ENCODE measurements at regions not wholly inside any gene's neighbourhood (a gene's known extent, or its start where the extent isn't known, plus 50 kb on each side); places are given as distances from the start of the nearest gene placed in this dataset.

GRCh38 chr14:36048667-36049066, 127.9 kb downstream of the PTCSC3 start:
- in situ Hi-C loops (cut with HindIII; ENCODE audit: low sequenced_read_pairs): no loop called here
- no peak for DNase-seq (ENCODE audit: low spot score)

DNA sequence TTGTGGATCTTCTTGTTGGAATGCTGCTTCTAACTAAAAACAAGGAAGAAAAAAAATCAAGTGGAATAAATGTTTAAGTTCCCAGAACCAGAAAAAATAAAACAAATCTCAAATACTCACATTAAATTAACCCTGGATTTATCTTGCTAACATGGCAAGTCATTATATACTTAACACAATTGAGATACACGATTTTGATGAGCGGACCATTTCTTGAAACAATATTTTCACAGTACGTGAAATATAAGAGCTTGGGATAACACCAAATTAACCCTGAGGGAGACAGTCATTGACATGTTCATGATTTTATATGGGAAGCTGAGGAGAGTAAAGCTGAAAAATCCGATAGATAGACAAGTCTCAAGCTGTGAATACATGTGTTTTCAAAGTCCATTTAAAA, 128.6 kb downstream of the PTCSC3 start:
- in situ Hi-C loops (cut with HindIII; ENCODE audit: low sequenced_read_pairs): no loop called here
- no peak for DNase-seq (ENCODE audit: low spot score)

GRCh38 chr14:36035675-36036074, 140.8 kb downstream of the PTCSC3 start:
- no peak for DNase-seq (ENCODE audit: low spot score)
- in situ Hi-C loops (cut with HindIII; ENCODE audit: low sequenced_read_pairs): no loop called here

DNA sequence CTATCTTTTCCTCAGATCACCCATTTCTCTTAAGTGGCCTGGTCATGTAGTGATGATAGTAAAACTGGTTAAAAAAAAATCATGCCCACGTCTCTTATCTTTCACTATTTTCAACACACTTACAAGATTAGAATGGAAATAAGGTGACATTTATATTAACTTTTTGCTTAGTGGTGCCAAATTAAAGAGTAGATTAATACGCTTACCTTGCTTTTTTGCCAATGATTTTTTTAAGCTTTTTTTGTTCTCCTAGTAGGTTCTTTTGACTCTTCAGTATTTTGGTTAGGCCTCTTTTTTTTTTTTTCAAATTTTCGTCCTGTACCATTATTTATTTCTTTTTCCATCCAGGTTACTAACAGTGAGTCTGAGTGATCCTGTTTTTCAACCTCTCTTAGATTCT, 147.9 kb downstream of the PTCSC3 start:
- DNase-seq (ENCODE audit: low spot score): no peak
- in situ Hi-C loops (cut with HindIII; ENCODE audit: low sequenced_read_pairs): no loop called here

GRCh38 chr14:36028218-36028617, 148.3 kb downstream of the PTCSC3 start:
- in situ Hi-C loops (cut with HindIII; ENCODE audit: low sequenced_read_pairs): no loop called here
- DNase-seq (ENCODE audit: low spot score): no peak

DNA sequence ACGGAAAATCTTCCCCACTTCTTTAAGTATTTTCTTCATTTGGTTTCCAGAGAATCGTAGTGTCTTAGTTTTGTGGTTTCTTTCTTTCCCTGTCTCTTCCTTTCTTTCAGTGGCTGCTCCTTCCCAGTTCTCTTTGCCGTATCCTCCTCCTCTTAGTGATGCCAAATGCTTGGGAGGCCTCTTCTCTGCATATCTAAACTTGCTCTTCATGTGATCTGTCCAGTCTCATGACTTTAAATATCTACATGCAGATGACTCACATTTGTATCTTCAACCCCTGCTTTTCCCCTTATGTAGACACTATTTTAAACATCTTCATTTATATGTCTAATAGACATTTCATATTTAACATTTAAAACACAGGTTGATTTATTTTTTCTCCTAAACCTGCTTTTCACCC, 149.2 kb downstream of the PTCSC3 start:
- in situ Hi-C loops (cut with HindIII; ENCODE audit: low sequenced_read_pairs): no loop called here

GRCh38 chr14:36022765-36023410, 153.6 kb downstream of the PTCSC3 start:
- no peak for DNase-seq (ENCODE audit: low spot score)
- in situ Hi-C loops (cut with HindIII; ENCODE audit: low sequenced_read_pairs): no loop called here

More for the DNA sequence above, 149.2 kb downstream of the PTCSC3 start:
- DNase-seq (ENCODE audit: low spot score): no peak

DNA sequence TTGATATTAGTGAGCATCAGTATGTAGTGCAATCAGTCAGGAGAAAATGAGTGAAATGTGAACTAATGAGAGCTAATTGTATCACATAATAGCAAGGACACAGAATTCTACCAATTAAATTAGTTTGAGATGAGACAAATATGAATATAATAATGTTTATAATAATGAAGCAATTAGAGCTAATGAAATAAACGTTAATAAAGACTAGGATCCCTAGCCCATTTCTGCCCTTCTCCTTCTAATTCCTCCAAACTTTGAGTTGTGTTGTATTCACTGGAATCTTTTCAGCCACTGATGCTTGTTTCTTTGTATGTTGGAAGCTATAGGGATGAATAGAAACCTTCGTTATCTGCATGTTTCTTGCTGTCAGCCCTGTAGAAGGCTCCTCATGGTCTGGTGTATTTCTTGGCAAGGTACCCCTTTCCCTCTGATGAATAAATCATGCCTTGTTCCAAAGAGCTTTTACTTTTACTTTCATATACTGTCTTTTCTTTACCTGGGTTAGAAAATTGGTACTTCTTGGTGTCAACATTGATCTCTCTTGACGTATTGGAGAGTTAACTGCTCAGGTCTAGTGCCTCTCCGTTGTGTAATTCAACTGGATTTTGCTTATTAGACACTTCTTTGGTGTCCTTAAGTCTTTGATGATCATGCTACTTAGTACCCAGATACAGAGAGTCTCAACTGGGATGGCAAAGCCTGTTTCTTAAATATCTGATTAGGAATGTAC, 154.8 kb downstream of the PTCSC3 start:
- DNase-seq (ENCODE audit: low spot score): no peak
- in situ Hi-C loops (cut with HindIII; ENCODE audit: low sequenced_read_pairs): no loop called here

- in situ Hi-C loops (cut with HindIII; ENCODE audit: low sequenced_read_pairs): no loop called here
- no peak for DNase-seq (ENCODE audit: low spot score)
Observed at GRCh38 chr14:36021030-36021422, 155.5 kb downstream of the PTCSC3 start.

DNA sequence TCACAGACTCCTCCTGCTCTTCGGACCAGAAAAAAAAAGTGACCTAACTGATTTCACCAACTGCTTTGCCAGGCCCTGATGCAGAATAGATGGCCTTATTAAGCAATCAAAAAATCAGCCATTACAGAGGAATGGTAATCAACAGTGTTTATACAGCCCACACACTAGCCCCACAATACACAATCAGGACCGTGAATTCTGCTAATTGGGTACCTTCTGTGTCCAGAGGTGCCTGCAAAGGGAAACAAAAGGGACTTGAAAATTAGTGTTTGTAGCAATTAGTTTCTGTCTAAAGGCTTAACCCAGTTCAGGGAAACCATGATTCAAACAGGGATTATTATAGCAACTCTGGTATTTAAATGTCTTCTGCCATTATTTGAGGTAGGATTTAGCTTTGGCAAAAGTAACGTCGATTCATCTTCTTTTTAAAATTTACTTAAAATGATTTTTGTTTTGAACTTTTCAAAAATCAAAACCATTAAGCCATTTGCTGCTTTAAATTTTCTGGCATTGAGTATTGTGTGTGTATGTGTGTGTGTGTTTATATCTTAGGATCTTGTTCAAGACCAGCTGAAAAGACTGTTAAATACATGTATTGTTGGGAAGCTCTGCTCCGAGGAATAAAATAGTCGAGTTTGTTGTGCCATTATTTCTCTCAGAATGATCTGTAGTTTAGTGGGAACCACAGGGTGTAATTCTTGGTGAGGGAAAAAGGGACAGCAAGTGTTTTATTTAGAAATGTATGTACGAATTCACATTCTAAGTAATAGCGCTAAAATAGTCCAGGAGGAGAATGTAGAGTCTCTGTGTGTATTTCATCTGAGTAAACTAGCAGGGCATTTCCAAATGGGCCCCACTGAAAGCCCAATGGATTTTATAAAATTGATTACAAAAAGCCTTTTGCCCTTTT, 156.1 kb downstream of the PTCSC3 start:
- in situ Hi-C loops (cut with HindIII; ENCODE audit: low sequenced_read_pairs): no loop called here
- no peak for DNase-seq (ENCODE audit: low spot score)

GRCh38 chr14:36019126-36019525, 157.4 kb downstream of the PTCSC3 start:
- in situ Hi-C loops (cut with HindIII; ENCODE audit: low sequenced_read_pairs): no loop called here
- no peak for DNase-seq (ENCODE audit: low spot score)

DNA sequence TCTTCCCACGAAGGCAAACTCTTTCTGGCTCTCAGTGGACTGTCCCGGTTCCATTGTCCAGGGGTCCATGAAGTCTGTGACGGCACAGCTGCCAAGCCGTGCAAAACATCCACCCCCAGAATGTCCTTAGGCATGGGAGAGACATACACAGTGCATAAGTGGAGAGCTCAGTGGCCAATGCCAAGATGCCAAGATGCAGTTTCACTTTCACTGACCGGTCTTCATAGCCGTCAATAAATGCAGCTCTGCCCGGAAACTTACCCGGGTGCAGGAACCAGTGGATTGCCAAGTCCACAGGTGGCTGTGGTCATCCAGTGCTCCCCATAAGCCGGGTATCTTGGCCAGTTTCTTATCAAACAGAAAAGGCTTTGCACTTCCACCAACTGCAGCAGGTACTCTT, 162.3 kb downstream of the PTCSC3 start:
- in situ Hi-C loops (cut with HindIII; ENCODE audit: low sequenced_read_pairs): no loop called here
- no peak for DNase-seq (ENCODE audit: low spot score)

DNA sequence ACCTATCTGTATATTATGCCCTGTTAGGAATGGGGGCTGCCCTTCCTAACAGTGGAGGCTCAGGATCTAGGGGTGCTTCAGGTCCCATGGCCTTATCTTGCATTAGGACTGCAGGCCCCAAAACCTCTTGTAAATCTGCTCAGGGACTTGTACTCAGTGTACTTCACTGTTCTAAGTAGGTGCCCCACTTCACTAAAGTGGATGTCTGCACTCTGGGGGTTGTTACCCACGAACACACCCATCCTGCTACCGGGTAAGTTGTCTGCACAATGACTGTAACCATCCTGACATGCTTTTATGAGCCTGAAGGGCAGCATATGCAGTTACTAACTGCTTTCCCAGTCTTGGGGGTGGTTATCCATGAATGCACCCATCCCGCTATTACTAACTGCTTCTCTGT, 163.0 kb downstream of the PTCSC3 start:
- DNase-seq (ENCODE audit: low spot score): no peak
- in situ Hi-C loops (cut with HindIII; ENCODE audit: low sequenced_read_pairs): no loop called here

DNA sequence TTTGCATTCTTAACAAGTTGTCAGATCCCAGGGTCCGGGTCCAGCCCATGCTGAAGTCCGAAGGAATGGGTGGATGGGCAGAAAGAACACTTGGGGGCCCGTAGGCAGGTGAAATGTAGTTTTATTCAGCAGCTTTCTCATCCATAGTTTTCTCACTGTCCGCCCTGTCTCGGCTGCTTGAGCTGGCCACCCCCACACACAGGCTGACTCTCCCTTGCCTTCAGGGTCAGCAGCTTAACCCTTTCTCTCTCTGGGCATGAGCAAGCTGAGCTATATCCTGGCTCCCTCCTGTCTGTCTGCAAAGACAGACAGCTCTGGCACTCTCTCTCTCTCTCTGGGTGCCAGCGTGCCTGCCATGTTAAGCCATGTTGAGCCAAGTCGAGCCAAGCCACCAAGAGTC, 163.9 kb downstream of the PTCSC3 start:
- in situ Hi-C loops (cut with HindIII; ENCODE audit: low sequenced_read_pairs): no loop called here
- DNase-seq (ENCODE audit: low spot score): no peak

- no peak for DNase-seq (ENCODE audit: low spot score)
- in situ Hi-C loops (cut with HindIII; ENCODE audit: low sequenced_read_pairs): no loop called here
Observed at GRCh38 chr14:36009643-36010042, 166.9 kb downstream of the PTCSC3 start.

GRCh38 chr14:36006623-36007022, 169.9 kb downstream of the PTCSC3 start:
- in situ Hi-C loops (cut with HindIII; ENCODE audit: low sequenced_read_pairs): no loop called here
- no peak for DNase-seq (ENCODE audit: low spot score)

- in situ Hi-C loops (cut with HindIII; ENCODE audit: low sequenced_read_pairs): no loop called here
- DNase-seq (ENCODE audit: low spot score): no peak
Observed at GRCh38 chr14:36005670-36006069, 170.9 kb downstream of the PTCSC3 start.

GRCh38 chr14:36001936-36002335, 174.6 kb downstream of the PTCSC3 start:
- in situ Hi-C loops (cut with HindIII; ENCODE audit: low sequenced_read_pairs): no loop called here
- no peak for DNase-seq (ENCODE audit: low spot score)

GRCh38 chr14:35999294-35999693, 173.2 kb downstream of the BRMS1L start:
- DNase-seq (ENCODE audit: low spot score): no peak
- in situ Hi-C loops (cut with HindIII; ENCODE audit: low sequenced_read_pairs): no loop called here

GRCh38 chr14:35998303-35998702, 172.2 kb downstream of the BRMS1L start:
- no peak for DNase-seq (ENCODE audit: low spot score)
- in situ Hi-C loops (cut with HindIII; ENCODE audit: low sequenced_read_pairs): no loop called here
